IMR-90 (cell line): ENCODE measurements at regions not wholly inside any gene's neighbourhood (a gene's known extent, or its start where the extent isn't known, plus 50 kb on each side); places are given as distances from the start of the nearest gene placed in this dataset.

Experiments used
- ATAC-seq: fragments of 200-7000 bp; cut with Tn5 transposase; 2 replicates; pipeline ENCODE4 v1.9.1; 2020; ENCODE audit warnings: low read depth, mild to moderate bottlenecking, moderate library complexity
- BruUV-seq: library from RNA; stranded (reverse); fragments of 400-500 nt; replicated peaks from 2 replicates; lab custom pipeline; 2021; lab: Mats Ljungman, UMichigan
- CTCF ChIA-PET: fragments of 300-600 bp; formaldehyde crosslinking; extraction: SDS; loops from one replicate; lab custom pipeline; 2021; ENCODE audit warnings: antibody characterized with exemption; lab: Yijun Ruan, JAX
- POLR2A ChIA-PET: fragments of 300-600 bp; sonication (Branson Sonifier 250); formaldehyde crosslinking; loops from one replicate; lab custom pipeline; 2022; ENCODE audit warnings: antibody characterized with exemption; ENCODE audit not compliant: unreplicated experiment; lab: Charles Lee
- DNase-seq: peaks from one replicate; pipeline ENCODE4 v3.0.0; 2013
- H2AFZ ChIP-seq: replicated peaks from 2 replicates; pipeline ENCODE3; 2013; ENCODE audit warnings: low read length, mild to moderate bottlenecking; ENCODE audit not compliant: poor library complexity
- H2AK5ac ChIP-seq: 2 replicates; pipeline ENCODE4 v1.6.1; 2013; ENCODE audit warnings: low read depth, low read length, inconsistent platforms
- H2AK9ac ChIP-seq: replicated peaks from 2 replicates; pipeline ENCODE3; 2013; ENCODE audit warnings: mild to moderate bottlenecking, low read depth, low read length, moderate library complexity; ENCODE audit not compliant: poor library complexity
- H2BK120ac ChIP-seq: 2 replicates; pipeline ENCODE4 v1.6.1; 2013; ENCODE audit warnings: low read depth, low read length, inconsistent platforms
- H2BK15ac ChIP-seq: 3 replicates; pipeline ENCODE4 v1.6.1; 2013; ENCODE audit warnings: low read depth, low read length, inconsistent platforms
- H2BK20ac ChIP-seq: 2 replicates; pipeline ENCODE4 v1.6.1; 2013; ENCODE audit warnings: low read depth, mild to moderate bottlenecking, inconsistent platforms, low read length, moderate library complexity
- H2BK5ac ChIP-seq: 2 replicates; pipeline ENCODE4 v1.6.1; 2013; ENCODE audit warnings: mild to moderate bottlenecking, low read depth, low read length, inconsistent platforms; ENCODE audit not compliant: poor library complexity, severe bottlenecking
- H3K14ac ChIP-seq: replicated peaks from 2 replicates; pipeline ENCODE4 v1.6.1; 2013; ENCODE audit warnings: low read depth, low read length, inconsistent platforms
- H3K18ac ChIP-seq: 2 replicates; pipeline ENCODE4 v1.6.1; 2013; ENCODE audit warnings: low read depth, low read length, control low read depth
- H3K23ac ChIP-seq: 2 replicates; pipeline ENCODE4 v1.6.1; 2013; ENCODE audit warnings: low read depth, low read length, inconsistent platforms
- H3K27ac ChIP-seq: 2 replicates; pipeline ENCODE4 v1.5.1; 2013; ENCODE audit warnings: mild to moderate bottlenecking, control low read depth, low read length; ENCODE audit not compliant: insufficient read depth
- H3K27me3 ChIP-seq: 2 replicates; pipeline ENCODE4 v1.6.1; 2013; ENCODE audit warnings: low read length; ENCODE audit not compliant: control insufficient read depth, insufficient read depth
- H3K36me3 ChIP-seq: 2 replicates; pipeline ENCODE4 v1.6.1; 2013; ENCODE audit warnings: low read length, mixed read lengths; ENCODE audit not compliant: control insufficient read depth, insufficient read depth
- H3K4ac ChIP-seq: 2 replicates; pipeline ENCODE4 v1.6.1; 2013; ENCODE audit warnings: low read depth, low read length, inconsistent platforms
- H3K4me1 ChIP-seq: 2 replicates; pipeline ENCODE4 v1.6.1; 2013; ENCODE audit warnings: low read length, mixed read lengths; ENCODE audit not compliant: control insufficient read depth, insufficient read depth
- H3K4me2 ChIP-seq: 2 replicates; pipeline ENCODE4 v1.6.1; 2013; ENCODE audit warnings: low read depth, mild to moderate bottlenecking, control low read depth, low read length, moderate library complexity
- H3K4me3 ChIP-seq: 2 replicates; pipeline ENCODE4 v1.5.1; 2013; ENCODE audit warnings: low read depth, mild to moderate bottlenecking, control low read depth, low read length, moderate library complexity; ENCODE audit not compliant: insufficient read depth
- H3K56ac ChIP-seq: 2 replicates; pipeline ENCODE4 v1.6.1; 2013; ENCODE audit warnings: low read length, inconsistent platforms; ENCODE audit not compliant: insufficient read depth; ENCODE audit errors: extremely low read depth
- H3K79me1 ChIP-seq, 2 experiments: 2 replicates each; pipeline ENCODE4 v1.6.1; 2013; ENCODE audit warnings: low read length in 2 of 2, inconsistent platforms in 1 of 2, low read depth in 1 of 2
- H3K9ac ChIP-seq: 2 replicates; pipeline ENCODE4 v1.6.1; 2013; ENCODE audit warnings: low read depth, low read length, control low read depth
- H3K9me1 ChIP-seq: 2 replicates; pipeline ENCODE4 v1.6.1; 2013; ENCODE audit warnings: low read length, inconsistent platforms; ENCODE audit not compliant: insufficient read depth
- H3K9me3 ChIP-seq: 2 replicates; pipeline ENCODE4 v1.6.1; 2013; ENCODE audit warnings: low read length; ENCODE audit not compliant: control insufficient read depth, insufficient read depth
- H4K20me1 ChIP-seq: 2 replicates; pipeline ENCODE4 v1.6.1; 2013; ENCODE audit warnings: low read length, inconsistent platforms; ENCODE audit not compliant: insufficient read depth
- H4K5ac ChIP-seq: 2 replicates; pipeline ENCODE4 v1.6.1; 2013; ENCODE audit warnings: mild to moderate bottlenecking, low read depth, low read length, control low read depth
- H4K8ac ChIP-seq, 2 experiments: 2 replicates each; pipeline ENCODE4 v1.6.1; 2013; ENCODE audit warnings: low read depth in 2 of 2, low read length in 2 of 2, control low read depth in 1 of 2, inconsistent platforms in 1 of 2
- H4K91ac ChIP-seq: 2 replicates; pipeline ENCODE4 v1.6.1; 2013; ENCODE audit warnings: low read depth, low read length, inconsistent platforms; ENCODE audit not compliant: insufficient read depth
- CEBPB ChIP-seq: IDR thresholded peaks from 2 replicates; pipeline ENCODE4 v1.6.1; 2012; ENCODE audit warnings: low read depth, low read length, improper control_type of control experiment
- MAFK ChIP-seq: IDR thresholded peaks from 2 replicates; pipeline ENCODE4 v1.6.1; 2012; ENCODE audit warnings: low read depth, low read length, improper control_type of control experiment
- MXI1 ChIP-seq: IDR thresholded peaks from 2 replicates; pipeline ENCODE4 v1.6.1; 2012; ENCODE audit warnings: low read depth, mild to moderate bottlenecking, low read length, moderate library complexity, borderline replicate concordance
- RAD21 ChIP-seq: IDR thresholded peaks from 2 replicates; pipeline ENCODE4 v1.6.1; 2012; ENCODE audit warnings: low read length, improper control_type of control experiment
- RCOR1 ChIP-seq: IDR thresholded peaks from 2 replicates; pipeline ENCODE4 v1.6.1; 2012; ENCODE audit warnings: mild to moderate bottlenecking, low read length, improper control_type of control experiment; ENCODE audit not compliant: insufficient replicate concordance
- WGBS, 2 experiments: methylation state at CpG; one replicate each; pipeline versions ENCODE4 v1.1.5 to v1.1.7; 2013; ENCODE audit warnings: missing lambda C conversion rate in 2 of 2; ENCODE audit not compliant: insufficient read length in 1 of 2; ENCODE audit errors: extremely low coverage in 2 of 2; 5-methylcytosine and 5-hydroxymethylcytosine counted together
- dilution Hi-C: fragments of 300-500 bp; cut with HindIII; formaldehyde crosslinking; loops from one replicate; pipeline ENCODE4 v1.14.3; 2018; ENCODE audit warnings: low sequenced_read_pairs; ENCODE audit not compliant: unreplicated experiment
- in situ Hi-C: fragments of 300-500 bp; cut with MboI; formaldehyde crosslinking; loops from 3 replicates; pipeline ENCODE4 v1.14.3; 2019; ENCODE audit warnings: low sequenced_read_pairs, inconsistent platforms, mixed read lengths
- intact Hi-C: fragments of 100-400 bp; cut with micrococcal nuclease; formaldehyde crosslinking; loops from 2 replicates; pipeline ENCODE4 v1.10.0; 2022

DNA sequence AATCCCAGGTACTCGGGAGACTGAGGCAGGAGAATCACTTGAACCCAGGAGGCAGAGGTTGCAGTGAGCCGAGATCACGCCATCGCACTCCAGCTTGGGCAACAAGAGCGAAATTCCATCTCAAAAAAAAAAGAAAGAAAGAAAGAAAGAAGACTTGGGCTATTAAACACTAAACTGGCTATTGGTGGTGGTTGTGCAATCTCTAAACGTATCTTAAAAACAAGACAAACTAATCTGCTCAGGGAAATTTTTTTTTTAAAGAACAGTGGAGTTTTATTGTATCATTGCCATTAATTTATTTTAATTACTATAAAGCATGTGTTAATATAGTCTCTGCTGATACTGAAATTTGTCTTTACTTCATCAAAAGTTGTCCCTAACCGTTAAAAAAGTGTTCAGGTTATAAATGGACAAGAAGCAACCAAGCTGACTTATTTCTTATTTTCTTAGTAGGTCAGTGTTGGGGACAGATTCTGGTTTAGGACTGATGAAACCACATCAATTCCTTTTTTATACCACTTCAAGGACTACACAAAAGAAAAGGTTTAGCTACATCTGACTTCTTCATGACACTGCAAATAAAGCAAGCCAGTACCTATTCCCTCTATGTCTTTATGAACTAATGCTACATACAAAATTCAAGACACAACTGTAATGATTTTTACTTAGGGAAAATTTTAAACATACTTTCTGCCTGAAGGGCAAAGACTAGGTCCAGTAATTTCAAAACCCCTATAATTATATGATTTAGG is 68.7 kb upstream of the KRAS start:
- Histone ChIP-seq H3K4me2 (no peak overlapping the region), H2AK5ac (no peak overlapping the region), H3K9me1 (no peaks in the 10 kb centered on the region), H2BK20ac (no peak overlapping the region), H2AFZ (no peak overlapping the region), H3K23ac (no peak overlapping the region), H4K20me1 (no peaks in the 10 kb centered on the region), H3K27ac (no peak overlapping the region), H3K4me3 (no peak overlapping the region), H4K8ac (no peak overlapping the region), H2AK9ac (no peak overlapping the region), H3K56ac (no peak overlapping the region), H2BK5ac (no peak overlapping the region), H3K9me3 (no peaks in the 10 kb centered on the region), H3K14ac (no peak overlapping the region), H3K27me3 (no peaks in the 10 kb centered on the region), H3K36me3 (no peaks in the 10 kb centered on the region), H4K5ac (no peak overlapping the region), H2BK120ac (no peak overlapping the region), H3K4ac (no peak overlapping the region), H3K79me1 (no peaks in the 10 kb centered on the region), H3K4me1 (peaks cover 3% of the 10 kb centered on the region; the same call in 1 of the 2 replicates), H2BK15ac (no peak overlapping the region), H3K9ac (no peak overlapping the region), H4K91ac (no peak overlapping the region), H3K18ac (no peak overlapping the region)
- no peak for TF ChIP-seq RAD21
- peak; percentile 51; the same call in 1 of the 2 replicates for TF ChIP-seq CEBPB
- TF ChIP-seq MXI1, result no peak
- no peak for TF ChIP-seq RCOR1
- no peak for TF ChIP-seq MAFK
- ATAC-seq (no peak), DNase-seq (no peak)
- CTCF ChIA-PET, result no interaction called here
- no CpG with 5 or more reads among the region's 7 CpGs for WGBS, 2 experiments
- intact Hi-C loops, result no loop called here
- in situ Hi-C loops, result no loop called here
- BruUV-seq, result no TSS peak
- dilution Hi-C loops, result no loop called here
- POLR2A ChIA-PET, result no interaction called here
